Peyer's patch (tissue), 4 donors: ENCODE measurements at regions not wholly inside any gene's neighbourhood (a gene's known extent, or its start where the extent isn't known, plus 50 kb on each side); places are given as distances from the start of the nearest gene placed in this dataset.
"Not testable (repeated sequence)": the region's sequence is repeated elsewhere in the genome, so short reads cannot be mapped to it uniquely, and the experiment has no call there.

Source experiments
- CTCF ChIP-seq, 6 experiments: fragments of 450-650 bp in 4 of 6; fragments of 200-600 bp in 2 of 6; sonication (generic) in 1 of 6; IDR thresholded peaks; one replicate each; pipeline ENCODE4 v1.5.1; 2017 to 2019; ENCODE audit warnings: antibody characterized with exemption in 6 of 6, mild to moderate bottlenecking in 3 of 6, moderate library complexity in 1 of 6
- POLR2A ChIP-seq, 2 donors: fragments of 450-650 bp; IDR thresholded peaks; one replicate each; pipeline ENCODE4 v1.5.1; 2017; ENCODE audit warnings: antibody characterized with exemption in 2 of 2, mild to moderate bottlenecking in 2 of 2, moderate library complexity in 2 of 2

DNA sequence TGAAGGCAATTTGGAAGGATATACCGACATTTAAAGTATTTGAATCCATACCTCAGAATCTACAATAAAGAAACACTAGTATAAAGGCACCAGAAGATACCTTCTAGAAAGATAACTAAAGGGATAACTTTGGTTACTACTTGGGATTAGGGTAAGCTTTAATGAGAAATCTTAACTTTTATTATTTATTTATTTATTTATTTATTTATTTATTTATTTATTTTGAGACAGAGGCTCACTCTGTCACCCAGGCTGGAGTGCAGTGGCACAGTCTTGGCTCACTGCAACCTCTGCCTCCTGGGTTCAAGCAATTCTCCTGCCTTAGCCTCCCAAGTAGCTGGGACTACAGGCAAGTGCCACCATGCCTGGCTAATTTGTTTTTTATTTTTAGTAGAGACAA is 81.6 kb upstream of the KCND2 start:
- TF ChIP-seq CTCF, POLR2A (IDR thresholded peaks at IDR 0.05): not testable (repeated sequence)
